ENCODE measurements at regions not wholly inside any gene's neighbourhood (a gene's known extent, or its start where the extent isn't known, plus 50 kb on each side); places are given as distances from the start of the nearest gene placed in this dataset.
A peak's percentile ranks its signal among the peaks of the same experiment; 100 is the strongest.

DNA sequence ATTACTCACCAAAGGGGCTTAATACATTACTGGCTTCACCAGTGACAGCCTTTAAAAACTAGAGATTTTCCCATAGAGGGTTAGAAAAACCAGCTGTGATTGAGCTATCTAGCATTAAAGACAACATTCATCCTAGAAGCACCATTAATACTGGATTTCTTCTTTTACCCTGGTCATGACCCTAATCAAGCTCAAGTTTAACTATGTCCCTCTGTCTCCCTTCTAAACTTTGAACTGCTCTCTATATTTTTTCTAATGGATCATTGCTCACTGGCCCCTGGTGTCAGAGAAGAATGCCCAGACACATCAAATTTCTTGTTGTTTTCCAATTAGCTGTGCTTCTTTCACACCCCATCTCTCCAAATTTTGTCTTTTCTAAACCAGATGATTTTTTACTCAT lies 1101.3 kb downstream of the XPNPEP1 start:
- Histone ChIP-seq H3K9ac (ENCODE audit: low read length in 3 of 3) (no peak overlapping the region), H3K4me3 (ENCODE audit: low read length in 3 of 3) (no peak overlapping the region), H3K27ac (ENCODE audit: low read depth in 2 of 2, low read length in 2 of 2) (no peak overlapping the region), H3K4me1 (ENCODE audit: control insufficient read depth in 2 of 3, insufficient read depth in 2 of 3, low read depth in 1 of 3, low read length in 3 of 3) (no peaks in the 10 kb centered on the region), H3K36me3 (ENCODE audit: control insufficient read depth in 2 of 3, insufficient read depth in 3 of 3, low read length in 3 of 3) (no peaks in the 10 kb centered on the region), H3K27me3 (ENCODE audit: control insufficient read depth, insufficient read depth, low read length) (no peaks in the 10 kb centered on the region), H3K9me3 (ENCODE audit: control insufficient read depth in 2 of 3, insufficient read depth in 1 of 3, low read length in 3 of 3) (no peaks in the 10 kb centered on the region)
- FAIRE-seq (no peak), DNase-seq (peak in 2 of 5 donors; percentile 61 to 64)
- intact Hi-C loops (cut with DNase I) = no loop called here
- TF ChIP-seq, protein P1, sequence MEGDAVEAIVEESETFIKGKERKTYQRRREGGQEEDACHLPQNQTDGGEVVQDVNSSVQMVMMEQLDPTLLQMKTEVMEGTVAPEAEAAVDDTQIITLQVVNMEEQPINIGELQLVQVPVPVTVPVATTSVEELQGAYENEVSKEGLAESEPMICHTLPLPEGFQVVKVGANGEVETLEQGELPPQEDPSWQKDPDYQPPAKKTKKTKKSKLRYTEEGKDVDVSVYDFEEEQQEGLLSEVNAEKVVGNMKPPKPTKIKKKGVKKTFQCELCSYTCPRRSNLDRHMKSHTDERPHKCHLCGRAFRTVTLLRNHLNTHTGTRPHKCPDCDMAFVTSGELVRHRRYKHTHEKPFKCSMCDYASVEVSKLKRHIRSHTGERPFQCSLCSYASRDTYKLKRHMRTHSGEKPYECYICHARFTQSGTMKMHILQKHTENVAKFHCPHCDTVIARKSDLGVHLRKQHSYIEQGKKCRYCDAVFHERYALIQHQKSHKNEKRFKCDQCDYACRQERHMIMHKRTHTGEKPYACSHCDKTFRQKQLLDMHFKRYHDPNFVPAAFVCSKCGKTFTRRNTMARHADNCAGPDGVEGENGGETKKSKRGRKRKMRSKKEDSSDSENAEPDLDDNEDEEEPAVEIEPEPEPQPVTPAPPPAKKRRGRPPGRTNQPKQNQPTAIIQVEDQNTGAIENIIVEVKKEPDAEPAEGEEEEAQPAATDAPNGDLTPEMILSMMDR (IDR thresholded peaks at IDR 0.05; ENCODE audit: borderline replicate concordance, extremely low read depth, insufficient read depth) = no peak

DNA sequence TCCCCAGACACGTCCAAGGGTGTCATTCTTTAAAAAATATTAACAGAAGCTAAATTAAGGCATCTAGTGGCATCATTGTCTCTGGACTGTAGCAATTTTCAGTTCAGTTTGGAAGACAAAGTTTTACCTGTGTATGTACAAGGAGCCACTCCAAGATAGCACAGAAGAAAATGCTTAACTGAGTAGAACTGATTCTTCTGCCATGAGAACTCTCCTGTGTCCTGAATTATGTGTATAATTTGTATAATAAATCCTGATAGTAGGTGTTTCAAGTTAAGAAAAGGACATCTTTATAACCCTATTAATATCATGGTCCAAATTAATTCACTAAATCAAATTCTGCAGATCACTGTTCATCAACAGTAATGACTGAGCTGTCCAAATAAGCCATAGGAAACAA lies 1104.0 kb downstream of the XPNPEP1 start:
- Histone ChIP-seq H3K36me3 (ENCODE audit: control insufficient read depth in 2 of 3, insufficient read depth in 3 of 3, low read length in 3 of 3) (no peaks in the 10 kb centered on the region), H3K27ac (ENCODE audit: low read depth in 2 of 2, low read length in 2 of 2) (no peak overlapping the region), H3K4me3 (ENCODE audit: low read length in 3 of 3) (no peak overlapping the region), H3K9ac (ENCODE audit: low read length in 3 of 3) (no peak overlapping the region), H3K9me3 (ENCODE audit: control insufficient read depth in 2 of 3, insufficient read depth in 1 of 3, low read length in 3 of 3) (no peaks in the 10 kb centered on the region), H3K4me1 (ENCODE audit: control insufficient read depth in 2 of 3, insufficient read depth in 2 of 3, low read depth in 1 of 3, low read length in 3 of 3) (no peaks in the 10 kb centered on the region), H3K27me3 (ENCODE audit: control insufficient read depth, insufficient read depth, low read length) (no peaks in the 10 kb centered on the region)
- FAIRE-seq (no peak), DNase-seq (no peak)
- TF ChIP-seq, protein P1 (IDR thresholded peaks at IDR 0.05; ENCODE audit: borderline replicate concordance, extremely low read depth, insufficient read depth) = no peak
- intact Hi-C loops (cut with DNase I) = no loop called here

DNA sequence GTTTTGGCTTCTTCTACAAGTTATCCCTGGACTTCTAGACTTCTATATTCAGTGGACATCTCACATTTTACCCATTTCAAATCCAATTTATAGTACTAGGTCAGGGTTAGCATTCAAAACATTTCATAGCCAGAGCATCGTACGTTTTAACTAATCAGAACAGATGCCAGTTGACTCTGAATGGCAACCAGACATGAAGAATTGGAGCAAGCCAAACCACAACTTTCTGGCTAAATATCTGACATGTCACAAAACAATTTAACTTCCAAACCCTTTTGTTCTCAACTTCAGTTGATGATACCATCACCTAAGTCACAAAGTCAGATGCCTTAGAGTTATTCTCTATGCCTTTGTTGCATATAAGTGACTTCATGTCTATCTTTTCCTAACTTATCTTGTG lies 1105.7 kb downstream of the XPNPEP1 start:
- Histone ChIP-seq H3K36me3 (ENCODE audit: control insufficient read depth in 2 of 3, insufficient read depth in 3 of 3, low read length in 3 of 3) (no peaks in the 10 kb centered on the region), H3K4me3 (ENCODE audit: low read length in 3 of 3) (no peak overlapping the region), H3K4me1 (ENCODE audit: control insufficient read depth in 2 of 3, insufficient read depth in 2 of 3, low read depth in 1 of 3, low read length in 3 of 3) (no peaks in the 10 kb centered on the region), H3K9ac (ENCODE audit: low read length in 3 of 3) (no peak overlapping the region), H3K9me3 (ENCODE audit: control insufficient read depth in 2 of 3, insufficient read depth in 1 of 3, low read length in 3 of 3) (no peaks in the 10 kb centered on the region), H3K27me3 (ENCODE audit: control insufficient read depth, insufficient read depth, low read length) (no peaks in the 10 kb centered on the region), H3K27ac (ENCODE audit: low read depth in 2 of 2, low read length in 2 of 2) (no peak overlapping the region)
- intact Hi-C loops (cut with DNase I) = no loop called here
- TF ChIP-seq, protein P1 (IDR thresholded peaks at IDR 0.05; ENCODE audit: borderline replicate concordance, extremely low read depth, insufficient read depth) = no peak
- FAIRE-seq (no peak), DNase-seq (no peak)

DNA sequence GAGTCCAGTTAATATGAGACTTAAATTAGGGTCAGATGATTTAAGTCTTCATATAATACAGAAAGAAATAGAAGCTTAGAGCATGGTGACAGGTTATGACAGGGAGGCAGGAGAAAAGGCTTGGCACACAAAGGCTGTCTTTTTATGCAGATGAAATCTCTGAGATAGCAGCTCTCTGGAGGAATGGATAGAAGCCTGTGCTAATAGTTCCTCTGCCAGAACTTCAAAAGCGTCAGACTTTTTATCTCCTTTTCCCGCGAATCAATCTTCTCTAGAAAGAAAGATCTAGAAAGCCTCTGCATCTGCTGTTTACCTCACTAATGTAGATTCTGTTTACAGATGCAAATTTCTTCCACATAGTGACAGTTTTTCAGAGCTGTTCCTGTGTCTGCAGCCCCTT lies 1106.2 kb downstream of the XPNPEP1 start:
- Histone ChIP-seq H3K27ac (ENCODE audit: low read depth in 2 of 2, low read length in 2 of 2) (no peak overlapping the region), H3K4me1 (ENCODE audit: control insufficient read depth in 2 of 3, insufficient read depth in 2 of 3, low read depth in 1 of 3, low read length in 3 of 3) (no peaks in the 10 kb centered on the region), H3K9me3 (ENCODE audit: control insufficient read depth in 2 of 3, insufficient read depth in 1 of 3, low read length in 3 of 3) (no peaks in the 10 kb centered on the region), H3K9ac (ENCODE audit: low read length in 3 of 3) (no peak overlapping the region), H3K27me3 (ENCODE audit: control insufficient read depth, insufficient read depth, low read length) (no peaks in the 10 kb centered on the region), H3K36me3 (ENCODE audit: control insufficient read depth in 2 of 3, insufficient read depth in 3 of 3, low read length in 3 of 3) (no peaks in the 10 kb centered on the region), H3K4me3 (ENCODE audit: low read length in 3 of 3) (no peak overlapping the region)
- no peak for DNase-seq
- TF ChIP-seq, protein P1 (IDR thresholded peaks at IDR 0.05; ENCODE audit: borderline replicate concordance, extremely low read depth, insufficient read depth) = no peak
- FAIRE-seq = no peak
- intact Hi-C loops (cut with DNase I) = no loop called here

Data from kidney (tissue), 13 donors.